ENCODE measurements at regions not wholly inside any gene's neighbourhood (a gene's known extent, or its start where the extent isn't known, plus 50 kb on each side); places are given as distances from the start of the nearest gene placed in this dataset.
"Not testable (repeated sequence)": the region's sequence is repeated elsewhere in the genome, so short reads cannot be mapped to it uniquely, and the experiment has no call there.

DNA sequence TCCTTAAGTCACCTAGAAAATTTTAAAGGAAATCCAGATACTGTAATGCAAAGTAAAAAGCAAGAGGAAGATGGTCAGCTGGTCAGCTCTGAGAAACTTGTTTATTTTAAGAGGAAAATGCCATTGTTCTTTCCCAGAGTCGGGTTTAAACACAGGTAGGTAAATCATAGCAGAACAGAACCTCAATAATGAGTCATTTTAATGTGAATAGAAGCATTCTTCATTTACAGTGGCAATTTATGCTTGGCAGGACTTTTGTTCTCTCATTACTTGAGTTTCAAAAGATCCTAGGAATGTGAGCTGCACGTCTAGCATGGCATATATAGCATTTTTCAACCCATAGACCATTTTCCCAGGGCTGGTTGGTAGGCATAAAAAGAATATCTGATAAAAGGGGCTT, 132.3 kb downstream of the LIG4 start:
- no peak for ATAC-seq (ENCODE audit: poor library complexity)
- no peak for DNase-seq
- no peak overlapping the region for H3K27ac ChIP-seq (ENCODE audit: low read depth in 1 of 2, low read length in 2 of 2)
- no peaks in the 10 kb centered on the region for H3K4me1 Mint-ChIP-seq (ENCODE audit: low read depth)
- H3K36me3 ChIP-seq (ENCODE audit: insufficient read depth, low read length), result no peaks in the 10 kb centered on the region
- no peak overlapping the region for H3K4me3 ChIP-seq (ENCODE audit: low read length)
- H3K36me3 Mint-ChIP-seq (ENCODE audit: low read depth), result no peaks in the 10 kb centered on the region
- no peaks in the 10 kb centered on the region for H3K27me3 ChIP-seq (ENCODE audit: control insufficient read depth in 1 of 2, insufficient read depth in 2 of 2, low read length in 2 of 2)
- no peaks in the 10 kb centered on the region for H3K9me3 ChIP-seq (ENCODE audit: control insufficient read depth in 1 of 2, insufficient read depth in 1 of 2, low read length in 2 of 2)
- POLR2A ChIA-PET, result no interaction called here
- CTCF ChIA-PET, result interaction anchor here (1.7 kb wide), 1 partner anchor 13 kb away, joined by 3 read pairs; no protein-coding TSS in a partner anchor
- no peaks in the 10 kb centered on the region for H3K27me3 Mint-ChIP-seq
- H3K4me3 Mint-ChIP-seq, result no peak overlapping the region
- H3K9me3 Mint-ChIP-seq, result peaks cover 4% of the 10 kb centered on the region
- H3K27ac Mint-ChIP-seq, result no peak overlapping the region
- H3K4me1 ChIP-seq (ENCODE audit: insufficient read depth, low read length), result no peaks in the 10 kb centered on the region
- intact Hi-C loops (cut with DNase I, micrococcal nuclease), result no loop called here
- TF ChIP-seq, protein P1, sequence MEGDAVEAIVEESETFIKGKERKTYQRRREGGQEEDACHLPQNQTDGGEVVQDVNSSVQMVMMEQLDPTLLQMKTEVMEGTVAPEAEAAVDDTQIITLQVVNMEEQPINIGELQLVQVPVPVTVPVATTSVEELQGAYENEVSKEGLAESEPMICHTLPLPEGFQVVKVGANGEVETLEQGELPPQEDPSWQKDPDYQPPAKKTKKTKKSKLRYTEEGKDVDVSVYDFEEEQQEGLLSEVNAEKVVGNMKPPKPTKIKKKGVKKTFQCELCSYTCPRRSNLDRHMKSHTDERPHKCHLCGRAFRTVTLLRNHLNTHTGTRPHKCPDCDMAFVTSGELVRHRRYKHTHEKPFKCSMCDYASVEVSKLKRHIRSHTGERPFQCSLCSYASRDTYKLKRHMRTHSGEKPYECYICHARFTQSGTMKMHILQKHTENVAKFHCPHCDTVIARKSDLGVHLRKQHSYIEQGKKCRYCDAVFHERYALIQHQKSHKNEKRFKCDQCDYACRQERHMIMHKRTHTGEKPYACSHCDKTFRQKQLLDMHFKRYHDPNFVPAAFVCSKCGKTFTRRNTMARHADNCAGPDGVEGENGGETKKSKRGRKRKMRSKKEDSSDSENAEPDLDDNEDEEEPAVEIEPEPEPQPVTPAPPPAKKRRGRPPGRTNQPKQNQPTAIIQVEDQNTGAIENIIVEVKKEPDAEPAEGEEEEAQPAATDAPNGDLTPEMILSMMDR (IDR thresholded peaks at IDR 0.05), result no peak

DNA sequence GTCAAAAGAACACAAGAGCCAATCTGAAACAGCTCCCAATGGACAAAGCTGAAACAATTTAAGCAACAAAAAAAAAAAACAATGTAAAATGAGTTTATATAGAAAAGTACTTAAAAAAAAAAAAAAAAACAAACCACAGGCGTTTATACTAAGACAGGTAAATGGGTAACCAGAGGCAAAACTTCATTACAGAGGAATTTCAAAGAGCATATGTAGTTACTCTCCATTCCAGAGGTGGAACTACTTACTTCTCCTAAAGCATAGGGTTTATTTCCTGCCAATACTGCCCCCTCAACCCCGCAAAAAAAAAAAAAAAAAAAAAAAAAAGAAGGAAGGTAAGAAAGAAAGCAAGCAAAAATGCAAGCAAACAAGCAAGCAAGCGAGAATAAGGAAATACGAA, 132.9 kb downstream of the LIG4 start:
- Mint-ChIP-seq H3K4me1 (ENCODE audit: low read depth) (no peaks in the 10 kb centered on the region), H3K9me3 (peaks cover 5% of the 10 kb centered on the region), H3K36me3 (ENCODE audit: low read depth) (no peaks in the 10 kb centered on the region), H3K27ac (no peak overlapping the region), H3K4me3 (no peak overlapping the region), H3K27me3 (no peaks in the 10 kb centered on the region)
- TF ChIP-seq, protein P1 (IDR thresholded peaks at IDR 0.05), result no peak
- DNase-seq, result no peak
- no peaks in the 10 kb centered on the region for H3K4me1 ChIP-seq (ENCODE audit: insufficient read depth, low read length)
- intact Hi-C loops (cut with DNase I, micrococcal nuclease), result no loop called here
- no peaks in the 10 kb centered on the region for H3K27me3 ChIP-seq (ENCODE audit: control insufficient read depth in 1 of 2, insufficient read depth in 2 of 2, low read length in 2 of 2)
- CTCF ChIA-PET, result no interaction called here
- no peak overlapping the region for H3K27ac ChIP-seq (ENCODE audit: low read depth in 1 of 2, low read length in 2 of 2)
- POLR2A ChIA-PET, result no interaction called here
- ATAC-seq (ENCODE audit: poor library complexity), result no peak
- H3K9me3 ChIP-seq (ENCODE audit: control insufficient read depth in 1 of 2, insufficient read depth in 1 of 2, low read length in 2 of 2), result no peaks in the 10 kb centered on the region
- H3K4me3 ChIP-seq (ENCODE audit: low read length), result no peak overlapping the region
- H3K36me3 ChIP-seq (ENCODE audit: insufficient read depth, low read length), result no peaks in the 10 kb centered on the region

DNA sequence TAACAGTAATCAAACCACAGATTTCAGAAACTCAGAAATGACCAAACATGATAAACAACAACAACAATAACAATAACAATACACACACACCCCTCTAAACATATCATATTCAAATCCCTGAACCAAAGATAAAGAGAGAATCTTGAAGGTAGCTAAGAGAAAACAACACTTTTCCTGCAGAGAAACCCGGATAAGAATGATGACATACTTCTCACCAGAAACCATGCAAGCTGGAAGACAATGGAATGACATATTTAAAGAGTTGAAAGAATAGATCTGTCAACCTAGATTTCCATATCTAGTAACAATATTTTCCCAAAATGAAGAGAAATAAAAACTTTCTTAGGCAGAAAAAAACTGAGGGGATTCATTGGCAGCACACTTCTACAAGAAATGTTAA, 138.1 kb downstream of the LIG4 start:
- ChIA-PET CTCF (no interaction called here), POLR2A (no interaction called here)
- H3K4me3 ChIP-seq (ENCODE audit: low read length), result no peak overlapping the region
- no peaks in the 10 kb centered on the region for H3K27me3 ChIP-seq (ENCODE audit: control insufficient read depth in 1 of 2, insufficient read depth in 2 of 2, low read length in 2 of 2)
- H3K9me3 ChIP-seq (ENCODE audit: control insufficient read depth in 1 of 2, insufficient read depth in 1 of 2, low read length in 2 of 2), result peaks cover 4% of the 10 kb centered on the region in 2 experiments
- TF ChIP-seq, protein P1 (IDR thresholded peaks at IDR 0.05), result no peak
- H3K27me3 Mint-ChIP-seq, result no peaks in the 10 kb centered on the region
- H3K4me1 ChIP-seq (ENCODE audit: insufficient read depth, low read length), result no peaks in the 10 kb centered on the region
- no peak overlapping the region for H3K4me3 Mint-ChIP-seq
- DNase-seq, result no peak
- peaks cover 20% of the 10 kb centered on the region for H3K9me3 Mint-ChIP-seq
- H3K27ac Mint-ChIP-seq, result no peak overlapping the region
- no peaks in the 10 kb centered on the region for H3K36me3 Mint-ChIP-seq (ENCODE audit: low read depth)
- intact Hi-C loops (cut with DNase I, micrococcal nuclease), result no loop called here
- H3K36me3 ChIP-seq (ENCODE audit: insufficient read depth, low read length), result no peaks in the 10 kb centered on the region
- no peak overlapping the region for H3K27ac ChIP-seq (ENCODE audit: low read depth in 1 of 2, low read length in 2 of 2)
- H3K4me1 Mint-ChIP-seq (ENCODE audit: low read depth), result no peaks in the 10 kb centered on the region
- no peak for ATAC-seq (ENCODE audit: poor library complexity)

DNA sequence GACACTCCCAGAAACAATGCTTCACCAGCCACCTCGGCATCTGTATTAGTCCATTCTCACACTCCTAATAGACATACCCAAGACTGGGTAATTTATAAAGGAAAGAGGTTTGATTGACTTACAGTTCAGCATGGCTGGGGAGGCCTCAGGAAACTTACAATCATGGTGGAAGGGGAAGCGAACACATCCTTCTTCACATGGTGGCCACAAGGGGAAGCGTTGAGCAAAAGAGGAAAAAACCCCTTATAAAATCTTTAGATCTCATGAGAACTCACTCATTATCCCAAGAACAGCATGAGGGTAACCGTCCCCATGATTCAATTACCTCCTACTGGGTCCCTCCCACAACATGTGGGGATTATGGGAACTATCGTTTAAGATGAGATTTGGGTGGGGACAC, 140.9 kb downstream of the LIG4 start:
- H3K4me1 Mint-ChIP-seq (ENCODE audit: low read depth); DNase-seq; ATAC-seq (ENCODE audit: poor library complexity); POLR2A ChIA-PET; H3K27me3 Mint-ChIP-seq; H3K4me3 ChIP-seq (ENCODE audit: low read length); H3K4me3 Mint-ChIP-seq; CTCF ChIA-PET; H3K4me1 ChIP-seq (ENCODE audit: insufficient read depth, low read length); H3K36me3 ChIP-seq (ENCODE audit: insufficient read depth, low read length); H3K27me3 ChIP-seq (ENCODE audit: control insufficient read depth in 1 of 2, insufficient read depth in 2 of 2, low read length in 2 of 2); H3K27ac Mint-ChIP-seq; H3K27ac ChIP-seq (ENCODE audit: low read depth in 1 of 2, low read length in 2 of 2); H3K9me3 ChIP-seq (ENCODE audit: control insufficient read depth in 1 of 2, insufficient read depth in 1 of 2, low read length in 2 of 2); H3K36me3 Mint-ChIP-seq (ENCODE audit: low read depth); intact Hi-C loops (cut with DNase I, micrococcal nuclease): not testable (repeated sequence)
- H3K9me3 Mint-ChIP-seq, result peaks cover 24% of the 10 kb centered on the region

Measured in CD4-positive, alpha-beta T cell (primary cell).